Neural cell (in vitro differentiated cells): ENCODE measurements at regions not wholly inside any gene's neighbourhood (a gene's known extent, or its start where the extent isn't known, plus 50 kb on each side); places are given as distances from the start of the nearest gene placed in this dataset.

Experiments used
- H2AFZ ChIP-seq: fragments of 200-600, 300-800 bp; sonication (generic), shearing (Covaris generic); 2 replicates; pipeline ENCODE4 v1.6.0; 2014; ENCODE audit warnings: low read depth, mild to moderate bottlenecking, antibody characterized with exemption, low read length, moderate library complexity
- H3F3A ChIP-seq: fragments of 200-600 bp; shearing (Covaris generic); 2 replicates; pipeline ENCODE4 v1.6.1; 2016; ENCODE audit warnings: mild to moderate bottlenecking, moderate library complexity, mixed read lengths, antibody characterized with exemption, low read length; ENCODE audit not compliant: insufficient read depth, poor library complexity, severe bottlenecking
- H3K27ac ChIP-seq: fragments of 200-600, 300-800 bp; sonication (generic), shearing (Covaris generic); 2 replicates; pipeline ENCODE4 v1.5.1; 2014; ENCODE audit warnings: mild to moderate bottlenecking, low read length, moderate library complexity
- H3K27me3 ChIP-seq: fragments of 300-800, 200-600 bp; sonication (generic), shearing (Covaris generic); 2 replicates; pipeline ENCODE4 v1.6.0; 2014; ENCODE audit warnings: mild to moderate bottlenecking, low read depth, low read length, moderate library complexity; ENCODE audit not compliant: insufficient read depth
- H3K36me3 ChIP-seq: fragments of 300-800, 200-600 bp; sonication (generic), shearing (Covaris generic); 2 replicates; pipeline ENCODE4 v1.5.1; 2014; ENCODE audit warnings: mild to moderate bottlenecking, antibody characterized with exemption, low read length, moderate library complexity; ENCODE audit not compliant: insufficient read depth
- H3K4me2 ChIP-seq: fragments of 300-800, 200-600 bp; sonication (generic), shearing (Covaris generic); 2 replicates; pipeline ENCODE4 v1.6.0; 2014; ENCODE audit warnings: mild to moderate bottlenecking, low read length
- H3K4me3 ChIP-seq: fragments of 300-800, 200-600 bp; sonication (generic), shearing (Covaris generic); 2 replicates; pipeline ENCODE4 v1.5.1; 2014; ENCODE audit warnings: mild to moderate bottlenecking, low read length, moderate library complexity
- H3K79me2 ChIP-seq: fragments of 200-600 bp; shearing (Covaris generic); replicated peaks from 2 replicates; pipeline ENCODE4 v1.6.0; 2014; ENCODE audit warnings: mild to moderate bottlenecking, low read length, moderate library complexity; ENCODE audit not compliant: insufficient read depth
- H3K9ac ChIP-seq: fragments of 300-800, 200-600 bp; sonication (generic), shearing (Covaris generic); 2 replicates; pipeline ENCODE4 v1.6.1; 2016; ENCODE audit warnings: mild to moderate bottlenecking, low read length, mixed read lengths
- H3K9me2 ChIP-seq: fragments of 200-600 bp; shearing (Covaris generic); 2 replicates; pipeline ENCODE4 v1.6.1; 2016; ENCODE audit warnings: mild to moderate bottlenecking, low read length, mixed read lengths; ENCODE audit not compliant: insufficient read depth
- H3K9me3 ChIP-seq: fragments of 200-600, 300-800 bp; sonication (generic), shearing (Covaris generic); 2 replicates; pipeline ENCODE4 v1.6.1; 2016; ENCODE audit warnings: mild to moderate bottlenecking, mixed run types, low read length, moderate library complexity, mixed read lengths
- H4K20me1 ChIP-seq: fragments of 200-600 bp; shearing (Covaris generic); 2 replicates; pipeline ENCODE4 v1.6.1; 2016; ENCODE audit warnings: mild to moderate bottlenecking, mixed run types; ENCODE audit not compliant: insufficient read depth
- EP300 ChIP-seq: fragments of 450-650 bp; conservative IDR thresholded peaks from 2 replicates; pipeline ENCODE4 v1.6.1; 2014; ENCODE audit warnings: antibody characterized with exemption, mild to moderate bottlenecking, moderate library complexity; ENCODE audit not compliant: poor library complexity, severe bottlenecking
- MXI1 ChIP-seq: fragments of 450-650 bp; conservative IDR thresholded peaks from 2 replicates; pipeline ENCODE4 v1.6.1; 2014; ENCODE audit warnings: antibody characterized with exemption, mild to moderate bottlenecking; ENCODE audit not compliant: poor library complexity, severe bottlenecking
- POLR2AphosphoS5 ChIP-seq: IDR thresholded peaks from 2 replicates; pipeline ENCODE4 v1.6.1; 2012
- SMC3 ChIP-seq: fragments of 450-650 bp; conservative IDR thresholded peaks from 2 replicates; pipeline ENCODE4 v1.6.1; 2014; ENCODE audit warnings: antibody characterized with exemption, mild to moderate bottlenecking, moderate library complexity; ENCODE audit not compliant: poor library complexity
- TAF1 ChIP-seq: IDR thresholded peaks from 2 replicates; pipeline ENCODE4 v1.6.1; 2012; ENCODE audit warnings: low read depth
- TF ChIP-seq, protein P1 (sequence below): IDR thresholded peaks from 2 replicates; pipeline ENCODE4 v1.6.1; 2012; ENCODE audit warnings: borderline replicate concordance
- TF ChIP-seq, protein P2 (sequence below): fragments of 450-650 bp; IDR thresholded peaks from 2 replicates; pipeline ENCODE4 v1.5.1; 2014; ENCODE audit warnings: antibody characterized with exemption, mild to moderate bottlenecking, moderate library complexity; ENCODE audit not compliant: poor library complexity, severe bottlenecking

DNA sequence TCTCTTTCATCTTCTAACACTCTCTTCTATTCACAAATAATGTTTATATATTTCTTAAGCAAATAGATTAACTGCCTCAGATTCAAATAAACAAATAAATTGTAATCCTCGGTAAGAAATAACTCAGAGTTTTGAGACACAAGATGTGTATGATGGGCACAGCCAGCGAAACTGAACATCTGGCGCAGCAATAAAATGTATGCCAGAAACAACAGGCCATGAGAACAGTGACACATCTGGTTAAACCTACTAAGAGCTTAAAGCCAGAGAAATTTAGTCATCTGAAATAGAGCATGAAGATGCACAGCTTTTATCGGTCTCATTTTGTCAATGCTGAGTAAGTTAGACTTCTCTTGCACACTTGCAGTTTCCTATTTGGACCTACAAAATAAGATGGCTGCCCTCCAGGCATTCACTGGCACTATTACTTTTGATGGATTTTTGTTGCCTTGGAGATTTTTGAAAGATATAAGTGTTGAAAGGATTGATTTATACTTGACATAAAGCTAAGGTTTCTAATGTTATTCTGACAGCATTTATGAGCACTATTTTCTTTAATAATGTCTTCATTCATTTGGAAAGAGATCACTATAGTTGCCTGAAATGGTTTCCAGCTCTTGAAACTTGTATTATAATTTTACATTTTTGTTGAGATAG lies 1444.0 kb downstream of the PCDH18 start:
- H2AFZ ChIP-seq = no peak overlapping the region
- no peak overlapping the region for H3K9ac ChIP-seq
- TF ChIP-seq EP300 (peak; percentile 67), MXI1 (no peak)
- H3K9me3 ChIP-seq = no peaks in the 10 kb centered on the region
- H3K27me3 ChIP-seq = no peaks in the 10 kb centered on the region
- no peaks in the 10 kb centered on the region for H4K20me1 ChIP-seq
- H3K9me2 ChIP-seq = no peaks in the 10 kb centered on the region
- H3K4me3 ChIP-seq = no peak overlapping the region
- H3F3A ChIP-seq = no peaks in the 10 kb centered on the region
- no peak overlapping the region for H3K4me2 ChIP-seq
- no peaks in the 10 kb centered on the region for H3K79me2 ChIP-seq
- peak overlapping the region; percentile 58 for H3K27ac ChIP-seq
- H3K36me3 ChIP-seq = no peaks in the 10 kb centered on the region

DNA sequence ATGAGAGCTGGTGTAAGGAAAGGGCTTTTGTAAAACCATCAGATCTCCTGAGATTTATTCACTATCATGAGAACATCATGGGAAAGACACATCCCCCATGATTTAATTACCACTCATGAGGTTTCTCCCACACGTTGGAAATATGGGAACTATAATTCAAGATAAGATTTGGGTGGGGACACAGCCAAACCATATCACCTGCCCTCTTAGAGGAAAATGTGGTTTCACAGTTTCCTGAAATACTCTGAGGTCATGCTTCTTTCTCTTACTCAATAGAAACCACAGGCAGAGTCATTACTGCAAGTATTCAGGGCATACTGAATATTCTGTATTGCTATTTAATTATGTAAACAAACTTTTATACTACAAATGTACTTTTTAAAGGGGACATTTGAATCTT lies 1453.3 kb downstream of the PCDH18 start:
- Histone ChIP-seq H3K9me2 (no peaks in the 10 kb centered on the region), H4K20me1 (no peaks in the 10 kb centered on the region), H3K36me3 (no peaks in the 10 kb centered on the region), H3K27ac (no peak overlapping the region), H3K4me3 (no peak overlapping the region), H2AFZ (no peak overlapping the region), H3K9ac (no peak overlapping the region), H3K27me3 (no peaks in the 10 kb centered on the region), H3K79me2 (no peaks in the 10 kb centered on the region), H3K9me3 (no peaks in the 10 kb centered on the region), H3F3A (no peaks in the 10 kb centered on the region), H3K4me2 (no peak overlapping the region)
- no peak for TF ChIP-seq EP300

DNA sequence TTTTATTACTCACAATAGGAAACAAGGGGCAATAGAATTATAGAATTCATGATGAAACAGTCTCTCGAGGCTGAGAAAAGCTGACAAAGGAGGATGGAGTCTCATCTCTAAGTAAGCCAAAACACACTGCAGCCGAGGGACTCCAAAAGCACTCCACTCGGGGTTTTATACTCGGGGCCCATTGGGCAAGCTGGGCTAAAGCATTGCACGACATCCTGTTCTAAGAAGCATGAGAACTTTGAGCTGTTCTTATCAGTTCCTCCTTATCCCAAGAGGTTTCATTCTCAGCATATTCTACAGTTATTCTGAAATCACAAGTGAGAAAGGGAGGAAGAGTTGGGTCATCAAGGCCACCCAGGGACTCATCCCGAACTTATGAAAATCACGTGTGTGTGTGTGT lies 1475.5 kb downstream of the PCDH18 start:
- Histone ChIP-seq H3K27me3 (no peaks in the 10 kb centered on the region), H3K9me3 (no peaks in the 10 kb centered on the region), H3K9ac (no peak overlapping the region), H4K20me1 (no peaks in the 10 kb centered on the region), H3K4me2 (no peak overlapping the region), H3K36me3 (no peaks in the 10 kb centered on the region), H3K9me2 (no peaks in the 10 kb centered on the region), H3F3A (no peaks in the 10 kb centered on the region), H3K27ac (no peak overlapping the region), H2AFZ (no peak overlapping the region), H3K79me2 (no peaks in the 10 kb centered on the region), H3K4me3 (no peak overlapping the region)
- TF ChIP-seq POLR2AphosphoS5 (no peak), SMC3 (no peak), TAF1 (no peak)
- TF ChIP-seq, protein P1, sequence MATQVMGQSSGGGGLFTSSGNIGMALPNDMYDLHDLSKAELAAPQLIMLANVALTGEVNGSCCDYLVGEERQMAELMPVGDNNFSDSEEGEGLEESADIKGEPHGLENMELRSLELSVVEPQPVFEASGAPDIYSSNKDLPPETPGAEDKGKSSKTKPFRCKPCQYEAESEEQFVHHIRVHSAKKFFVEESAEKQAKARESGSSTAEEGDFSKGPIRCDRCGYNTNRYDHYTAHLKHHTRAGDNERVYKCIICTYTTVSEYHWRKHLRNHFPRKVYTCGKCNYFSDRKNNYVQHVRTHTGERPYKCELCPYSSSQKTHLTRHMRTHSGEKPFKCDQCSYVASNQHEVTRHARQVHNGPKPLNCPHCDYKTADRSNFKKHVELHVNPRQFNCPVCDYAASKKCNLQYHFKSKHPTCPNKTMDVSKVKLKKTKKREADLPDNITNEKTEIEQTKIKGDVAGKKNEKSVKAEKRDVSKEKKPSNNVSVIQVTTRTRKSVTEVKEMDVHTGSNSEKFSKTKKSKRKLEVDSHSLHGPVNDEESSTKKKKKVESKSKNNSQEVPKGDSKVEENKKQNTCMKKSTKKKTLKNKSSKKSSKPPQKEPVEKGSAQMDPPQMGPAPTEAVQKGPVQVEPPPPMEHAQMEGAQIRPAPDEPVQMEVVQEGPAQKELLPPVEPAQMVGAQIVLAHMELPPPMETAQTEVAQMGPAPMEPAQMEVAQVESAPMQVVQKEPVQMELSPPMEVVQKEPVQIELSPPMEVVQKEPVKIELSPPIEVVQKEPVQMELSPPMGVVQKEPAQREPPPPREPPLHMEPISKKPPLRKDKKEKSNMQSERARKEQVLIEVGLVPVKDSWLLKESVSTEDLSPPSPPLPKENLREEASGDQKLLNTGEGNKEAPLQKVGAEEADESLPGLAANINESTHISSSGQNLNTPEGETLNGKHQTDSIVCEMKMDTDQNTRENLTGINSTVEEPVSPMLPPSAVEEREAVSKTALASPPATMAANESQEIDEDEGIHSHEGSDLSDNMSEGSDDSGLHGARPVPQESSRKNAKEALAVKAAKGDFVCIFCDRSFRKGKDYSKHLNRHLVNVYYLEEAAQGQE = no peak
- TF ChIP-seq, protein P2, sequence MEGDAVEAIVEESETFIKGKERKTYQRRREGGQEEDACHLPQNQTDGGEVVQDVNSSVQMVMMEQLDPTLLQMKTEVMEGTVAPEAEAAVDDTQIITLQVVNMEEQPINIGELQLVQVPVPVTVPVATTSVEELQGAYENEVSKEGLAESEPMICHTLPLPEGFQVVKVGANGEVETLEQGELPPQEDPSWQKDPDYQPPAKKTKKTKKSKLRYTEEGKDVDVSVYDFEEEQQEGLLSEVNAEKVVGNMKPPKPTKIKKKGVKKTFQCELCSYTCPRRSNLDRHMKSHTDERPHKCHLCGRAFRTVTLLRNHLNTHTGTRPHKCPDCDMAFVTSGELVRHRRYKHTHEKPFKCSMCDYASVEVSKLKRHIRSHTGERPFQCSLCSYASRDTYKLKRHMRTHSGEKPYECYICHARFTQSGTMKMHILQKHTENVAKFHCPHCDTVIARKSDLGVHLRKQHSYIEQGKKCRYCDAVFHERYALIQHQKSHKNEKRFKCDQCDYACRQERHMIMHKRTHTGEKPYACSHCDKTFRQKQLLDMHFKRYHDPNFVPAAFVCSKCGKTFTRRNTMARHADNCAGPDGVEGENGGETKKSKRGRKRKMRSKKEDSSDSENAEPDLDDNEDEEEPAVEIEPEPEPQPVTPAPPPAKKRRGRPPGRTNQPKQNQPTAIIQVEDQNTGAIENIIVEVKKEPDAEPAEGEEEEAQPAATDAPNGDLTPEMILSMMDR = no peak
